Endodermal cell (in vitro differentiated cells): ENCODE measurements at regions not wholly inside any gene's neighbourhood (a gene's known extent, or its start where the extent isn't known, plus 50 kb on each side); places are given as distances from the start of the nearest gene placed in this dataset.

Experiments used
- DNase-seq: peaks from one replicate; pipeline ENCODE4 v3.0.0-alpha.2; 2017
- H3K27ac ChIP-seq: 2 replicates; pipeline ENCODE4 v1.5.1; 2013; ENCODE audit warnings: mild to moderate bottlenecking, low read depth, low read length, moderate library complexity
- H3K27me3 ChIP-seq: 2 replicates; pipeline ENCODE4 v1.6.1; 2013; ENCODE audit warnings: mild to moderate bottlenecking, low read length, moderate library complexity; ENCODE audit not compliant: insufficient read depth, control insufficient read depth, poor library complexity, severe bottlenecking
- H3K36me3 ChIP-seq: 2 replicates; pipeline ENCODE4 v1.7.0; 2013; ENCODE audit warnings: mild to moderate bottlenecking, low read length, moderate library complexity; ENCODE audit not compliant: control insufficient read depth, insufficient read depth
- H3K4me1 ChIP-seq: one replicate; pipeline ENCODE4 v1.7.0; 2013; ENCODE audit warnings: low read length; ENCODE audit not compliant: control insufficient read depth, insufficient read depth
- H3K4me3 ChIP-seq: 2 replicates; pipeline ENCODE4 v1.5.1; 2013; ENCODE audit warnings: mild to moderate bottlenecking, low read length, moderate library complexity
- H3K9ac ChIP-seq: 2 replicates; pipeline ENCODE4 v1.6.1; 2013; ENCODE audit warnings: mild to moderate bottlenecking, low read length, moderate library complexity; ENCODE audit not compliant: poor library complexity, severe bottlenecking; ENCODE audit errors: extremely low read depth
- H3K9me3 ChIP-seq: 2 replicates; pipeline ENCODE4 v1.6.1; 2013; ENCODE audit warnings: mild to moderate bottlenecking, low read length, moderate library complexity; ENCODE audit not compliant: control insufficient read depth
- H3K27ac Mint-ChIP-seq: 2 replicates; pipeline ENCODE4 v1.8.0; 2020; ENCODE audit warnings: mixed read lengths
- H3K27me3 Mint-ChIP-seq: 2 replicates; pipeline ENCODE4 v1.8.0; 2021; ENCODE audit warnings: mild to moderate bottlenecking, mixed read lengths; ENCODE audit not compliant: insufficient read depth
- H3K36me3 Mint-ChIP-seq: 2 replicates; pipeline ENCODE4 v1.8.0; 2020; ENCODE audit warnings: low read depth, mixed read lengths
- H3K4me1 Mint-ChIP-seq: 2 replicates; pipeline ENCODE4 v1.8.0; 2020; ENCODE audit warnings: mixed read lengths
- H3K4me3 Mint-ChIP-seq: 2 replicates; pipeline ENCODE4 v1.8.0; 2020; ENCODE audit warnings: mild to moderate bottlenecking, moderate library complexity, mixed read lengths
- H3K9me3 Mint-ChIP-seq: 2 replicates; pipeline ENCODE4 v1.8.0; 2020; ENCODE audit warnings: mild to moderate bottlenecking, mixed read lengths
- CTCF ChIP-seq: fragments of 200-600 bp; sonication (generic); conservative IDR thresholded peaks from 2 replicates; pipeline ENCODE4 v1.5.0; 2021; ENCODE audit warnings: antibody characterized with exemption, mild to moderate bottlenecking
- WGBS, 2 experiments: methylation state at CpG; one replicate each; pipeline versions ENCODE4 v1.1.5 to v1.1.7; 2013; ENCODE audit warnings: missing lambda C conversion rate in 2 of 2, mixed read lengths in 1 of 2; ENCODE audit not compliant: insufficient coverage in 1 of 2, insufficient read length in 1 of 2; 5-methylcytosine and 5-hydroxymethylcytosine counted together

GRCh38 chr1:82165304-82165703 lies 364.6 kb downstream of the ADGRL2 start:
- no peaks in the 10 kb centered on the region for H3K27me3 ChIP-seq
- no peak overlapping the region for H3K9ac ChIP-seq
- H3K27me3 Mint-ChIP-seq: no peaks in the 10 kb centered on the region
- H3K4me3 Mint-ChIP-seq: no peak overlapping the region
- no peak overlapping the region for H3K27ac Mint-ChIP-seq
- H3K27ac ChIP-seq: no peak overlapping the region
- TF ChIP-seq CTCF: no peak
- H3K4me1 Mint-ChIP-seq: peaks cover 13% of the 10 kb centered on the region
- H3K36me3 Mint-ChIP-seq: no peaks in the 10 kb centered on the region
- 94% methylated on average over 3 of the region's 3 CpGs; no CpG with 5 or more reads in 1 of the 2 experiments for WGBS, 2 experiments
- H3K4me3 ChIP-seq: no peak overlapping the region
- no peaks in the 10 kb centered on the region for H3K9me3 Mint-ChIP-seq
- H3K9me3 ChIP-seq: no peaks in the 10 kb centered on the region
- no peak for DNase-seq
- no peaks in the 10 kb centered on the region for H3K4me1 ChIP-seq
- no peaks in the 10 kb centered on the region for H3K36me3 ChIP-seq

GRCh38 chr1:82162486-82163420 lies 362.0 kb downstream of the ADGRL2 start:
- H3K27me3 ChIP-seq: no peaks in the 10 kb centered on the region
- TF ChIP-seq CTCF: no peak
- H3K4me1 Mint-ChIP-seq: peaks cover 13% of the 10 kb centered on the region
- H3K27ac Mint-ChIP-seq: no peak overlapping the region
- WGBS, 2 experiments: 87 to 91% methylated on average over 3 to 7 of the region's 7 CpGs
- no peaks in the 10 kb centered on the region for H3K9me3 Mint-ChIP-seq
- no peak overlapping the region for H3K4me3 Mint-ChIP-seq
- H3K9me3 ChIP-seq: no peaks in the 10 kb centered on the region
- DNase-seq: no peak
- no peaks in the 10 kb centered on the region for H3K4me1 ChIP-seq
- no peaks in the 10 kb centered on the region for H3K36me3 Mint-ChIP-seq
- H3K27ac ChIP-seq: no peak overlapping the region
- H3K36me3 ChIP-seq: no peaks in the 10 kb centered on the region
- H3K4me3 ChIP-seq: no peak overlapping the region
- no peaks in the 10 kb centered on the region for H3K27me3 Mint-ChIP-seq
- H3K9ac ChIP-seq: no peak overlapping the region

GRCh38 chr1:82161700-82162141 lies 361.0 kb downstream of the ADGRL2 start:
- H3K4me3 ChIP-seq: no peak overlapping the region
- H3K4me3 Mint-ChIP-seq: no peak overlapping the region

More at GRCh38 chr1:82161700-82162141, 361.0 kb downstream of the ADGRL2 start:
- DNase-seq: no peak
- Histone ChIP-seq H3K9me3 (no peaks in the 10 kb centered on the region), H3K4me1 (no peaks in the 10 kb centered on the region), H3K36me3 (no peaks in the 10 kb centered on the region), H3K9ac (no peak overlapping the region), H3K27me3 (no peaks in the 10 kb centered on the region), H3K27ac (peak overlapping the region; percentile 7)
- no peak for TF ChIP-seq CTCF
- H3K27ac Mint-ChIP-seq: no peak overlapping the region
- 63 to 85% methylated on average over 9 to 10 of the region's 10 CpGs for WGBS, 2 experiments
- no peaks in the 10 kb centered on the region for H3K27me3 Mint-ChIP-seq
- H3K9me3 Mint-ChIP-seq: no peaks in the 10 kb centered on the region
- no peaks in the 10 kb centered on the region for H3K36me3 Mint-ChIP-seq
- peaks cover 13% of the 10 kb centered on the region for H3K4me1 Mint-ChIP-seq
